Islet precursor cell (in vitro differentiated cells): ENCODE measurements at regions not wholly inside any gene's neighbourhood (a gene's known extent, or its start where the extent isn't known, plus 50 kb on each side); places are given as distances from the start of the nearest gene placed in this dataset.

Source experiments
- DNase-seq: peaks from one replicate; pipeline ENCODE4 v3.0.0-alpha.2; 2018

DNA sequence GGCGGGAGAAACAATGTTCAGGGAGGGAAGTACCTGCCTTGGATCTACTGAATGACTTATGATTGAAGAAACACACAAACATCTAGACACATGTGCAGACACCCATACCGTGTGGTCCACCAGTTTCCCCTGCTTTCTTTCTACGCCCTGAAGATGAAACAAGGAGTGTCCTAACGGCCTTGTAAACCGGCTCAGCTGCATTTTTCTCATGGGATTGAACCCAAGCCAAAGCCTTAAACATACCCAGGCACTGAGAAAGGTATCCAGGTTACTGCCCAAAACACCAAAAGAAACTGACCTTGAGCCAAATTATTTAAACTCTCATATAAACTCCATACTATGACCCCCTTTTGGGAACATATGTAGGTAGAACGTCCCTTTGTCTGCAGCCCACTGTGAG, 630.0 kb upstream of the RGS18 start:
- DNase-seq, result peak; percentile 62

DNA sequence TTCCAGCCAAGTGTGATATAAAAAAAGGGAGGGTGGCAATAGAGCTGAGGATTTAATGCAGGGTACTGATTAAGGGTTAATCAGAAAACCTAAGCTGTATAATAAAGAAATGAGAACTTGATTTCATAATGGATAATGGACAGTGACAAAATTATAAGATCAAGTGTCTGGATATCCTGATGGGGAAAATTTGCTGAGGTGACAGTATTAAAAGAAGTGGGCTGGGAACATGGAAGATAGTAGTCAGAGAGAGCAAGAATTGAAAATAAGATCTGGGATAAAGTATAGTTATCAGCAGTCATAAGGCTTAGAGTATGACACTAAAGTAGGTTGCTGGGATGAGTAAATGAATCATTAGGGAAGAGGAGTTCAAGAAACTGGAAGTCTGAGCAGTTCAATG, 627.3 kb upstream of the RGS18 start:
- no peak for DNase-seq

DNA sequence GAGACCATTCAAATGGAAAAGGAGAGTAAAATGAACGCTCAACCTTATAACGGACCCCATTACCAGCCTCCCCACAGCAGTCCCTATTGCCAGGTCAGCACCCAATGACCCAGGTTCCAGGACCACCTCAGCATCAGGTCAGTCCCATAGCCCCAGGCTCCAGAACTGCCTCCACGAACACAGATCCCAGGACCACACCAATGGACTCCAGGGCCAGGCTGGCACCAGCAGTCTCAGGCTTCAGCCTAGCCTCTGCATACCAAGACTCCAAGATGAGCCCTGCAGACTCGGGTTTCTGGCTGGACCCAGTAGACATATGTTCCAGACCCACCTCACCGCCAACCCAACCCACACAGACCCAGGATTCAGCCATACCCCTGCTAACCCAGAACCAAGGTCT, 625.0 kb upstream of the RGS18 start:
- no peak for DNase-seq

DNA sequence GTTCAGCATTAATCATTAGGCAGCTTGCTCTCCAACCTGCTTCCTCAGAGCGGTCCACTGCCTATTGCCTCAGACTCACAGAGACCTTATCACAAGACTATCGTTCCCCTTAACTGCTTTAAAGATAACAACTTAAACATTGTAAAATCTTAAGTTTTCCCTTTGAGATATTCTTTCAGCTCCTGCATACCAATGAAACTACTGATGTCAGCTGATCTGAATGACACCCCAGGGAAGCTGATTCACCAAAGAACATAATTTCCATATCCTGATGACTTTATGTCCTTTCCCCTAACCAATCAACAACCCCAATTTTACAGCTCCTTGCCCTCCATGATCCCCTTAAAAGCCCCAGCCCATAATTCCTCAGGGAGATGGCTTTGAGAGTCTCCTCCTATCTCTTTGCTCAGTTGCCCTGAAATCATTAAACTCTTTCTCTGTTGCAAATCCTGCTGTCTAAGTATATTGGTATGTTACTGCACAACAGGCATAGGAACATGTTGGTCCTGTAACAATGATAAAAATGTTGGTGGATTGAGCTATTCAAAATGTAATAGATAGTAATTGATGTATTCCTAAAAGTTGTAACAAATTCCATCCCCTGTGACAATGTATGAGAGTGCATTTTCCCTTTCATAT, 621.4 kb upstream of the RGS18 start:
- no peak for DNase-seq

DNA sequence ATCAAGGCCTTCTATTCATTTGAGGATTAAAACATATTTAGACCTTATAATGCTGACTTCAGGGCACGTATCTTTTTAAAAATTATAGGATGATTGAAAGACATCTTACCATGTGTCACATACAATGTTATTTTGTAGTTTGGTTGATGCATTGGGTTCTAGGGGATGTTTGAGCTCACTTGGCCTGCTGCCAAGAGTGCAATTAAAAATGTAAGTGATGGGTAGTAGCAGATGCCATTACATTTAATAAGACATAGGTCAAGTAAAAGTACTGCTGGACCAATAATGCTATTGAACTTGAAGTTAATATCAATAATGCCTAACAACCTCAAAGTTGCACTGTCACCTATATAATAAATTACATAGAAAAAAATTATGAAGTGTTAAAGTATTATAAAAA, 616.5 kb upstream of the RGS18 start:
- DNase-seq, result no peak

DNA sequence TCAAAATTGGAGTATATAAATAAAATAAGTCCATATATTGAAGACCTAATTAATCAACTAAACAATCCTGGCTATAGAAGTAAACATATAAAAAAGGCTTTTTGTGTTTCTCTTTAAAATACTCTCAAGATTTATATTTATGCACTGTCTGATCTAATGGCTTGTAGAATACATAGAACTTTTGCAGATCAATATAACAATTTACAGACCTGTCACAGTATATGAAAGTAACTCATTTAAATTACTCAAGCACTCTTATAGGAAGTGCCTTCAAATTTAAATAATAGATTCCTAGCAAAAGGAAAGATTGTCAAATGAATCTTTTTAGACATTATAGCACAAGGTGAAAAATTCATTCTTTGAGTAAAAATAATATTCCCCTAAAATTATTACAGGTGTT, 615.8 kb upstream of the RGS18 start:
- no peak for DNase-seq

DNA sequence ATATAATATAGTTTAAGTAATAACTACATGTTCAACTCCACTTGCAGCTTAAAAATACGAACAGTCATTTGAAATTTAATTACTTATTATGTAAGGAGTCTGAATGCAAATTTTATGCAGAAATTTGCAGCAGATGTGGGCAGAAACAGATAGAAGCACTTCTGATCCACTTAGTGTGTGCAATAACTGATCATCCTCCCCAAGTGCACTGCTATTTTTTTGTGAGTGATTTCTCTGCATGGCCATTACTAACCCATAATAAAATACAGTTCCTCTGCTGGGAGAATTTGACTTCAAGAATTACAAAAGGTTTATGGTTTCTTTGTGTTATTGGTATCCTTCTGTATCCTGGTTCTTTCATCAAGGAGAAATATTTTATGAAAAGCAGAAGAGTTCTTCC, 611.5 kb upstream of the RGS18 start:
- no peak for DNase-seq

DNA sequence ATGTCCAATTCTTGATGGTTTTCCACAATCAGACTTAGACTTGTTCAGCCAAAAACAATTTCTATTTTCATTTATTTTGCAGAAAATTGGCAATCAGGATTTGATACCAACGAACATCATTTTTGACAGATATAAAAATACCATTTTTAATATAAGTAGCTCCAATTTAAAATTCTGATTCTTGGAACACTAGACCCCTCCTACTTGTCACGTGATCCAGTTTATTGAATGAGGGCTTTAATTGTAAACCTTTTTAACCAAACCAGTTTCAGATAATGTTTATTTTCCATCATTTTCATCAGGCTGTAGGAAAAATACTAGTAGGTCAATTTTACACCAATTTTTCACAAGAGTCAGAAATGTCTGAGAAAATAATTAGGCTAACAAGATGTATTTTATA, 607.2 kb upstream of the RGS18 start:
- DNase-seq, result no peak

DNA sequence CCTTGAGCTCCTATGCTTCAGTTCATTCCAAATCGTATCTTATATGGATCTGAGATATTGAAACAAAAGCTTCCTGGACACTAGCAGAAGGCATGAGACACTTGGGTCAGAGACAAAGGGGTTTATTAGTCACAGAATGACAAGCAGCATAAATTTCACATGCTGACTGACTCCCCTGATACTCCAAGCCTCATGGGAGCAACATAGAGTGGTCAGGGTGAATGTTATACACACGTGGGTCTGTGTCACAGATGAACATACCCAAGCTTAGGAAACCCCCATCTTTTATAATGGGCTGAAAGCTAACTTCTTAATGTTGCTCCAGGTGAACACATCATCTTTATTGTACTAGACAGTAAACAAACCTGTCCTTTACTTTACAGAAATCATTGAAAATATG, 599.9 kb upstream of the RGS18 start:
- DNase-seq, result no peak

DNA sequence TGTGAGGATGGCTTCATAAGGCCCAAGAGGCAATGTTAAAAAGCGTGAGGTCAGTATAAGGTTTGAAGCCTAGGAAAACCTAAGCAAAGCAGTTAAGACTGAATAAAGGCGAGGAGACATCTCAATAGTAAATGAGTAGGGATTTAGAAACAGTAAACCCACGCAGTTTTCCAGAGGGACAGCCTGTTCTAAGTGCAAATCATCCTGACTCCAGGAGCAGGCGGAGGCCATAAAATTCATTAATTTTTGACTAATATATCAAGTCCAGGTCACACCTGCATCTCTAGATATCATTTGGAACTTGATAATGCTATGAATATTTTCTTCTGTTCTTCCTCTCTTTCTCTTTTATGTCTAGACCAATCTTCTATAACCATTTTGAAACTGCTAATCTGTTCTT, 597.0 kb upstream of the RGS18 start:
- DNase-seq, result no peak

DNA sequence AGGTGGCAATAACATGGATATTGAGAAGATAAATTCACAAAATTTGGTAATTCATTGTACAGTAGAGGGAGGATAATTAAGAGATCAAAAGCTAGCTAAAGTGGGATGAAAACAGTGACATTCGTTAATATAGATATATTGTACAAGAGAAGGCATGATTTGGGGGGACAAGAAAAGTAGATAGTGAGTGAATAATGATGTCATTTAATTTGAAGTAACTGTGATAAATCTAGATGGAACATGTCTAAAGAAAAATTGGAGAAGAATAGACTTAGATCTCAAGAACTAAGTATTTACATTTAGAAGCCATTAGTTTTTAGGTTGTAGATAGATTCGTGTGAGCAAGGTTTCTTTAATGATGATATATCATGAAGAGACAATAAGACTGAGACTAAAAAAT, 594.0 kb upstream of the RGS18 start:
- no peak for DNase-seq

DNA sequence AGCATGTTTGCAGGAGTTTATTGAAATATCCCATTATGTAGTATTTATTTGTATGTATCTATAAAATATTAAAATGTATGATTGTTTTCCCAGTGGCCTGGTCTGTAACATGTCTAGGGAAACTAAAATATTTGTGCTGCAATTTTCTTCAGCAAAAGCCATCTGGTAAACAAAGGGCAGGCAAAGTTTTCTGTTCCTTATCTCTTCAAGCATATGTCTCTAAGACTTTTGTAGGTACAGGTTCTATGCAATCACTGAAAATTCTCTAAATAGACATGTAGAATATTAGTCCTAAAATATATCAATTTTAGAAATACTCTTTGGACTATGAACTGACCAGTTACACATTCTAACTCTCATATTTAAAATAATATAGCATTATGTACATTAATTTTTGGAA, 585.8 kb upstream of the RGS18 start:
- no peak for DNase-seq

DNA sequence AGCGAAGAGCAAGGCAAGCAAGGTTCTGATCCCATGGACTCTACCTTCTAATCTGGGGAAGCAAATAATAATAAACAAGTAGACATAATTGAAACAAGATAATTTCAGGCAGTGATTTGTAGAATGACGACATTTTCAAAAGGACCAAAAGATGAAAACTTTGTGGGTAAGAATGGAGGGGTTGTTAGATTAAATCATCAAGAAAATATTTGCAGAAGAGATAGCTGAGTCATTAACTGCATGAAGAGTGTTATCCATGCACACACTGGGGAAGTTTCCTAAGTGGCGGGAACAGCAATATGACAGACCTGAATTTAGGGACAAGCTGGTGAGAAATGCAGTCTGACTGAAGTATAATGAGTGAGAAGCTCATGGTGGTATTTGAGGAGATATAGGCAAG, 583.1 kb upstream of the RGS18 start:
- no peak for DNase-seq

DNA sequence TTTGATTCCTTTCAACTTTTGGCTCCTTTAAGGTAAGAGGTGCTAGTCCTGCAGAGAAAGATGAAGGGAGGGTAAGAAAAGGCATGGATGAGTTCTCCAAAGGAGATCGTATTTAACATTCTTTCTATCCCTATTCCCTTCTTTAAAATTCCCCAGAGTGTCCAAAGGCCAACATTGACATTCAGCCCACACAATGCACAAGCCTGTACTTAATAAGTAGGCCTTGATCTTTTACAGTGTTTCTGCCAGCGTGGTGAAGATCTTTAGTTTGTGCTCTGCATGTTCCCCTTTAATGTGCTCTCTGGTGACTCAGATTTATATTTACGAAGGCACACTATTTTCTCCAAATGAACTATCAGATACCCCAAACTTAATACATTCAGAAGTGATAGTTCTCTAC, 582.5 kb upstream of the RGS18 start:
- DNase-seq, result no peak

DNA sequence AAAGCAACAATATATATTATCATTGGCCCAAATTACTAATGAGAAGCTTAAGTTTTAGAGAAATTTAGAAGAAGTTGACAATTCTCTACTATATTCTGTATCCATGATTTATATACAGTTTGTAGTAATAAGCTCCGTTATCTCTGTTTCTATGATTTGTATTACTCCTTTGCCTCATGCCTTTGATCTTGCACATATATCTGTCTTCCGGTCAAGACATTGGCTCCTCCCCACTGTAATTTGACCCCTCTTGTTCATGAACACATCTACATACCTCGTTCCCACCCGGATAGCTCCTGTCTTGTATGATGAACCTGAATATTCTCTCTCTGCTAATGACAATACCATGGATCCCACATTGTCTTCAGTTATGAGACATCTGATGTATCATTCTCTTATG, 581.0 kb upstream of the RGS18 start:
- no peak for DNase-seq

DNA sequence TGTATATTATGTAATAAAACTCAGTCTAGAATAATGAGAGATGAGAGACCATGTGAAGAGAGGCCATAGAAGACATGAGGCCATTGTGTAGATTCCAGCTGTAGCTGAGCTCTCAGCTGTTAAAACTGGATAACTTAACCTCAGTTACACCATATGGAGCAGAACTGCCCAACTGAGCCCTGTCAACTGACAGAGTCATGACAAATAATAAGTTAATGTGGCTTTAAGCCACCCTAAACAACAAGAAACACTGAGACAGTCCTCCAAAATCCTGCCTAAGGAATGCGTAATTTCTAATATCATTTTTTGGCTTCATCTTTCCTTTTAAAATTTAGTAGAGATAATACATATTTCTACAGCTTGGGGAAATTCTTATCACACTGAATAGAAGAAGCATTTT, 580.0 kb upstream of the RGS18 start:
- no peak for DNase-seq

DNA sequence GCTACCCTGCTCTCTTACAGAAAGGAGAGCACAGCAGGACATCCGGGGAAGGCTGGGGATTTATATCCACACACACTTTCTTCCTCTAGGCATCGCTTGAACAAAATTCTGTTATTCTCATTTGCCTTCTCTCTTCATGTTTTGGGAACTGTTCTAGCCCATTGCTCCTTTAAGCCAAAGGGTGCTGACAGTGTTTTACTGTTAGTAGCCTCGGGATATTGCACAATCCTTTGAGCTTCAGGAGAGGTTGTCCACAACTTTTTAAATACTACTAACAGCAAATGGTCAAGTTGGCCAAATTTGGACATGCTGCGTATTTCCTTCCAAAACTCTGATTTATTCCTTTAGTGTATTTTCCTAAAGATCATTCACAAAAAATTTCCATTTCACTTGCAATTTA, 579.2 kb upstream of the RGS18 start:
- DNase-seq, result no peak

DNA sequence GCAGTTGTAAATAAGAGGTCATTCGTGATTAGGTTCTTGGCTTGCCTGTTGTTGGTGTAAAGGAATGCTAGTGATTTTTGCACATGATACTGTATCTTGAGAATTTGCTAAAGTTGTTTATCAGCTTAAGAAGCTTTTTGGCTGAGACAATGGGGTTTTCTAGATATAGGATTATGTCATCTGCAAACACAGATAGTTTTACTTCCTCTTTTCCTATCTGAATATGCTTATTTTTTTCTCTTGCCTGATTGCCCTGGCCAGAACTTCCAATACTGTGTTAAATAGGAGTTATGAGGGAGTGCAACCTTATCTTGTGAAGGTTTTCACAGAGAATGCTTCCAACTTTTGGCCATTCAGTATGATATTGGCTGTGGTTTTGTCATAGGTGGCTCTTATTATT, 576.1 kb upstream of the RGS18 start:
- DNase-seq, result no peak

DNA sequence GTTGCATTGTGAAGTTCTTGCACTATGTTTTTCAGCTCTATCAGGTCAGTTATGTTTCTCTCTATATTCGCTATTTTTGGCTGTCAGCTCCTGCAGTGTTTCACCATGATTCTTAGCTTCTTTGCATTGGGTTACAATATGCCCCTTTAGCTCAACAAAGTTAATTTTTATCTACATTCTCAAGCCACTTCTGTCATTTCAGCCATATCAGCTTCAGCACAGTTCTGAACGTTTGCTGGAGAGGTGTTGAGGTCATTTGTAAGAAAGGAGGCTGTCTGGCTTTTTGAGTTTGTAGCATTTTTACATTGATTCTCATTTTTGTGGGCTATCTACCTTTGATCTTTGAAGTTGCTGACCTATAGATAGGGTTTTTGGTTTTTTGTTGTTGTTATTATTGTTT, 573.2 kb upstream of the RGS18 start:
- no peak for DNase-seq

DNA sequence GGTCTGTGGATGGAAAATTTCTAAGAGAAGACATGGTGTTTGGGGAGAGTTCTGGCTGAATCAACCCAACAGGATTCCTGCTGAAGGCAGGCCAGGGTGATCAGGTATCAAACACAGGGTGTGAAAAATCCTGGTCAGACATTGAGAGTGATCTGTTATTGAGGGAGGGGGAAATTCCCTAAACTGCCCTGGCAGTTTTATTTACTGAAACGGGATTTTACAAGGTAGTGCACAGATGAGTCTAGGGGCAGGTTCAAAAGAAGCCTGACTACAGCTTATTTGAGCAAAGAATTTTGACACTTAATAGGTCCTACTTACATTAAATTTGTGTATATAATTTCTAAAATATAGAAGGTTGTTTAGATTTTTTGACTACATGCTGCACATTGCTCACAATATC, 569.4 kb upstream of the RGS18 start:
- DNase-seq, result no peak

DNA sequence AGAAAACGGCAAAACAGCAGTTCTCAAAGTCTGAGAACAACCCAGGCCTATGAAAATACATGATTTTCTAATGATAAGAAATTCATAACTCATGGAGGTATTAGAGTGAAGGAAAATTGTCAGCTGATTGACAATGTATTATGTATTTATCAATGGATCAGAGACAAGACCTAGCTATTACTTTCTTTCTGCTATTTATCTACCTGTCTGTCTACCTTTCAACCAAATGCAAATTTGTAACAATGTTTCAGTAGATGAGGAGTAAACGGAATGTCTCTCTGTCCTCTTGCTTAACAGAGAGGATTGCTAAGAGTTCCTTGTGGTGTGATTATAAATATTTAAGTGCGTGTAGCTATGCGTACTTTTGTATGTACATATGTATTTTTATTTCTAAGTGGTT, 568.7 kb upstream of the RGS18 start:
- DNase-seq, result no peak

DNA sequence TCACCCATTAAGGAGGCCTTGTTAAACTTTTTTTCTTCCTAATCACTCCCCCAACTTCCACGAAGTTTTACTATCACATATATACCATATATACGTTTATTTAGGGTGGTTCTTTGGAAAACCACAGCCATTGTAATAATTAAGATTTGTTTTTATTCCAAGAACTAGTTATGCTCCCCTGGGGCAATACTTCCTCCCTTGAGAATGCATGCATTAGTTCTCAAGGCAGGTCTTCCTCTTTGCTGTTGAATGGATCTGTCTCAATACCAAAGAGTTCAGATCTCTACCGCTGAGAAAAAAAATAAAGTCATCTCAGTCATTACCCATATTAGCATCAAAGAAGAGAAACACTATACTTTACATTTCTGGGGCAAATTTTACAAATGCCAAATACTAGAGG, 567.7 kb upstream of the RGS18 start:
- DNase-seq, result no peak

DNA sequence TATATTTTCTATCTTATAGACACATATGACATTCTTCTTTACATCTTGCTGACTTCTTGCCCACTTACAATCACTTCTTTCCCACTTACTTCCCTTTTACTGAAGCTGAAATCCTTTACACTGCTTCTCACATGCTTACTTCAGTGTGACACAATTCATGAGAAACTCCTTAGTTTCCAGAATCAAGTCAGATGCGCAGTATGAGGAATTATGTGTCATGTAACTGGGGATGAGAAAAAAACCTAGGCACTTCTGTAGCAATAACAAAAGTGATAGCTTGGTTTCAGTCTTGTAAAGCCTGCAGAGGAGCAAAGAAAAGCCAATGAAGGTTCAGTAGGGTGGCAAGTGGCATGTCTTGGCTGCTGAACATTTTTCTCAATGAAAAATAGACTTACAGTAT, 566.2 kb upstream of the RGS18 start:
- no peak for DNase-seq

DNA sequence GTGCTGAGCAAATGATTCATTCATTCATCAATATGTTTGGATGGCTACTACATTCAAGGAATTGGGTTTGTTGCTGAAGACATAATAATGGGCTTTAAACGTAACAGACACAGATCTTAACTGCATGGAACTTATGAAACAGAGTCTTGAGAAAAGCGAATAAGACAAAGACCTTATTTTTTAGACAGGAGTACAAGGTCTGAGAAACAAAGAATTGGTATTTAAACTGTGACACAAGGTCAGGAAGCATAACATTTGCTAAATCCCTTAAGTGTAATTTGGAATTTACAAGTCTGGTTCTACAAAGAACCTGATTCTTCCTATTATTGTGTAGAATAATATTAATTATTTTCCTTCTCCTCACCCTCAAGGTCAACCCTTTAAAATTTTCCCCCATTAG, 565.4 kb upstream of the RGS18 start:
- DNase-seq, result no peak

DNA sequence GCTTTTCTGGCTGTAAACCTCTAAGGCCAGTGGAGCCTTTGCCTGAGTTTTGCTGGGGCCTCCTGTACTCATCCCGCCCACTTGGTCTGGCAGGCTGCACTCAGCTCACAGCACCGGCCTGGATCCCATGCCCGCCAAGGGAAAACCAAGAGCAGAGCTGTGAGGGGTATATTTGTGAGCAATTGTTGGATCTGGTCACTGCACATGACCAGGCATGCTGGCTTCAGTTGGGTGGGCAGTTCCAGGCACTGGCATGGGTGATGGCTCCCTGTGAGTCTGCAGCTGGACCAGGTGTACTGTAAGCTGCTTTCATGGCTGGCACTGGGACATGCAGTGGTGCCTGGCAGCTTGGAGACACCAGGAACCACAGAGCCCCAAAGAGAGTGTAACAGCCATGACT, 563.1 kb upstream of the RGS18 start:
- DNase-seq, result no peak

DNA sequence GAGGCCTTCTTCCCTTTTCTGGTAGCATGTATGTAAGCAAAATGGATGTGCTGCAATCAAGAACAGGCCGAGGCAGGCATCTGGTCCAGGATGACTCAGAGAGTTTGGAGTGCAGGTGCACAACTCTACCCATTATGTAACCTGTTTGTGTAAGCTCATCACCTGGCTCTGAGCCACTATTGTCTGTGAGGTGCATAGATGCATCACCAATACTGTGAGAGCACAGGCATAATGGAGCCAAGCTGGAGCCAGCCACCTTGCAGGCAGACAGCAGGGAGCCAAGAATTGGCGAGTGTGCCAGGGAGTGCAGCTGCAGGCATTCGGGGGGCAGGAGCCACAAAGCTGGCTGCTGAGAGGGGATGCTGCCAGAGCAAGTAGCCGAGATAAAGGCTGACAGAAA, 549.9 kb upstream of the RGS18 start:
- DNase-seq, result no peak
